Right atrium auricular region (tissue), 2 donors: ENCODE measurements at regions not wholly inside any gene's neighbourhood (a gene's known extent, or its start where the extent isn't known, plus 50 kb on each side); places are given as distances from the start of the nearest gene placed in this dataset.

Experiments
- DNase-seq: peaks from one replicate; pipeline ENCODE4 v3.0.0-alpha.2; 2019; ENCODE audit warnings: low spot score
- H3K27ac ChIP-seq, 2 donors: fragments of 200-600 bp; sonication (generic); 1 replicate in 1 of 2; 2 replicates in 1 of 2; pipeline ENCODE4 v1.5.1; 2016 to 2019
- H3K27me3 ChIP-seq, 2 donors: fragments of 200-600 bp; sonication (generic); one replicate each; pipeline versions ENCODE4 v1.5.1 to v1.6.0; 2017 to 2019
- H3K36me3 ChIP-seq: fragments of 200-600 bp; sonication (generic); one replicate; pipeline ENCODE4 v1.5.1; 2016
- H3K4me1 ChIP-seq, 2 donors: fragments of 200-600 bp; sonication (generic); one replicate each; pipeline versions ENCODE4 v1.5.1 to v1.6.0; 2017 to 2019
- H3K4me3 ChIP-seq, 2 donors: fragments of 200-600 bp; sonication (generic); 1 replicate in 1 of 2; 2 replicates in 1 of 2; pipeline ENCODE4 v1.5.1; 2017 to 2019; ENCODE audit warnings: mild to moderate bottlenecking in 1 of 2, moderate library complexity in 1 of 2
- H3K9me3 ChIP-seq, 2 donors: fragments of 200-600 bp; sonication (generic); one replicate each; pipeline ENCODE4 v1.5.1; 2019
- CTCF ChIP-seq, 2 donors: fragments of 200-600 bp; sonication (generic); IDR thresholded peaks; one replicate each; pipeline ENCODE4 v1.5.1; 2019; ENCODE audit warnings: antibody characterized with exemption in 2 of 2

GRCh38 chr14:51431741-51432140, 191.7 kb downstream of the TMX1 start:
- no peaks in the 10 kb centered on the region for H3K27me3 ChIP-seq
- H3K36me3 ChIP-seq = no peaks in the 10 kb centered on the region
- H3K9me3 ChIP-seq = no peaks in the 10 kb centered on the region
- H3K4me3 ChIP-seq = no peak overlapping the region
- H3K4me1 ChIP-seq = peaks cover 0 to 12% of the 10 kb centered on the region in 2 donors
- no peak for TF ChIP-seq CTCF (IDR thresholded peaks at IDR 0.05)
- H3K27ac ChIP-seq = no peak overlapping the region
- no peak for DNase-seq

DNA sequence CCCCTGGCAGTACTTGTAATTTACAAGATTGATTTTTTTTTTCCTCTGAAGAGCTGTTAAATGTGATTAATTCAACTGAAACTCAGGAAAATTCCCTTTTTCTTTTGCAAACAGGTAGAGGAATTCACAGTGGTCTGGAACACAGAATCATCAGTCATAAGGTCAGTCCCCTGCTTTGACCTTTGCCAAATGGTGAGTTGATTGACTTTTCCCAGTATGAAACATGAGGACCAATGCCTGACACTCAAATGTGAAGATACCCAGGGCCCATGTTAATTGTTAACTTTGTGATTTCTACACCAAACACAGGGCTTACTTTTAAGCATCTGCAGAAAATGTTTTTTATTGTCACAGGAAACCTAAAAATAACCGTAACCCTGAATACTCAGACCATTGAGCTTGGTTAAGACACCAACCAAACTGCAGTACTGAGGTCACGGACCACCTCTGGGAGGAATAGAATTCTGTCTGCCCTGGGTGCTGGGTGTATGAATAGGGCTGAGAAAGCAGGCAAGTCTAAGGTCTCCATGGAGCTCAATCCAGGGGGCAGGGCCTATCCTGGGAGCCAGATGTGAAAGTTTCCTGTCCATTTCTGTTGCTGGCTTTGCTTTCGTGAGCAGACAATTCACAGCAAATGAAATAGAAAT, 192.4 kb downstream of the TMX1 start:
- DNase-seq = no peak
- Histone ChIP-seq H3K4me3 (no peak overlapping the region), H3K4me1 (peaks cover 0 to 12% of the 10 kb centered on the region in 2 donors), H3K27ac (no peak overlapping the region), H3K9me3 (no peaks in the 10 kb centered on the region), H3K36me3 (no peaks in the 10 kb centered on the region), H3K27me3 (no peaks in the 10 kb centered on the region)
- no peak for TF ChIP-seq CTCF (IDR thresholded peaks at IDR 0.05)

- Histone ChIP-seq H3K27me3 (no peaks in the 10 kb centered on the region), H3K36me3 (no peaks in the 10 kb centered on the region), H3K9me3 (no peaks in the 10 kb centered on the region), H3K27ac (no peak overlapping the region), H3K4me1 (no peaks in the 10 kb centered on the region), H3K4me3 (no peak overlapping the region)
- TF ChIP-seq CTCF (IDR thresholded peaks at IDR 0.05) = no peak
- DNase-seq = no peak
Observed at GRCh38 chr14:51436630-51437029, 196.6 kb downstream of the TMX1 start.

GRCh38 chr14:51439896-51440295, 199.8 kb downstream of the TMX1 start:
- Histone ChIP-seq H3K9me3 (no peaks in the 10 kb centered on the region), H3K4me3 (no peak overlapping the region), H3K4me1 (peaks cover 0 to 4% of the 10 kb centered on the region in 2 donors), H3K27ac (no peak overlapping the region), H3K36me3 (no peaks in the 10 kb centered on the region), H3K27me3 (no peaks in the 10 kb centered on the region)
- TF ChIP-seq CTCF (IDR thresholded peaks at IDR 0.05) = no peak
- no peak for DNase-seq

DNA sequence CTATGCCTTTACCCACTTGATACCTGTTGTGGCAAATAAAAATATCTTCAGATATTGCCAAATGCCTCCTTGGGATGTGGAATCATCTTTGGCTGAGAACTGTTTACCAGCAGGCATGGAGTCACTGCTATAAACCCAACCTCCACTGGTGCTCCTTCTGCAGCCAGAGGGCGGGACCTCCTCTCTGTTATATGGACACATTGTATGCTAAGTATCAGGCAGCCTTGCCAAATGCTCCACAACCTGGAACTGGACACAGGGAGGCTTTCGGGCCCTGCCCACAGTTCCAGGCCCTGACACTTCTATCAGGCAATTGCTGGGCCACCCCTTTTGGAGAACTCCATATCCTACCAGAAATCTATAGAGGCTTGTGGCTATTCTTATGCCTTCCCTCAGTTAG, 201.0 kb downstream of the TMX1 start:
- Histone ChIP-seq H3K27ac (no peak overlapping the region), H3K27me3 (no peaks in the 10 kb centered on the region), H3K9me3 (no peaks in the 10 kb centered on the region), H3K4me1 (peaks cover 0 to 4% of the 10 kb centered on the region in 2 donors), H3K4me3 (no peak overlapping the region), H3K36me3 (no peaks in the 10 kb centered on the region)
- TF ChIP-seq CTCF (IDR thresholded peaks at IDR 0.05) = no peak
- no peak for DNase-seq
